Upper lobe of left lung (tissue), 6 donors: ENCODE measurements at regions not wholly inside any gene's neighbourhood (a gene's known extent, or its start where the extent isn't known, plus 50 kb on each side); places are given as distances from the start of the nearest gene placed in this dataset.
"Not testable (repeated sequence)": the region's sequence is repeated elsewhere in the genome, so short reads cannot be mapped to it uniquely, and the experiment has no call there.

Experiments
- ATAC-seq, 2 donors: fragments of 200-7000 bp; cut with Tn5 transposase; one replicate each; pipeline ENCODE4 v1.9.1; 2022; ENCODE audit warnings: mild to moderate bottlenecking in 2 of 2, moderate library complexity in 2 of 2; ENCODE audit not compliant: low FRiP score in 2 of 2
- DNase-seq, 2 donors: peaks; one replicate each; pipeline ENCODE4 v3.0.0-alpha.2; 2019 to 2020
- H3K27ac ChIP-seq, 4 donors: fragments of 200-600 bp; sonication (generic); one replicate each; pipeline ENCODE4 v1.5.1; 2016 to 2019
- H3K27me3 ChIP-seq, 4 donors: fragments of 200-600 bp; sonication (generic); one replicate each; pipeline ENCODE4 v1.5.1; 2017 to 2019
- H3K36me3 ChIP-seq, 4 donors: fragments of 200-600 bp; sonication (generic); one replicate each; pipeline ENCODE4 v1.5.1; 2016 to 2019
- H3K4me1 ChIP-seq, 4 donors: fragments of 200-600 bp; sonication (generic); one replicate each; pipeline ENCODE4 v1.5.1; 2018 to 2019
- H3K4me3 ChIP-seq, 4 donors: fragments of 200-600 bp; sonication (generic); one replicate each; pipeline ENCODE4 v1.5.1; 2017 to 2019; ENCODE audit warnings: mild to moderate bottlenecking in 2 of 4, moderate library complexity in 1 of 4
- H3K9me3 ChIP-seq, 4 donors: fragments of 200-600 bp; sonication (generic); one replicate each; pipeline ENCODE4 v1.5.1; 2018 to 2019
- EP300 ChIP-seq, 4 donors: sonication (generic); formaldehyde crosslinking; IDR thresholded peaks; one replicate each; pipeline ENCODE4 v1.5.1; 2017; ENCODE audit warnings: antibody characterized with exemption in 4 of 4, control low read depth in 2 of 4
- POLR2A ChIP-seq, 4 donors: fragments of 450-650 bp; IDR thresholded peaks; one replicate each; pipeline ENCODE4 v1.5.1; 2016 to 2017; ENCODE audit warnings: antibody characterized with exemption in 4 of 4, mild to moderate bottlenecking in 2 of 4
- POLR2AphosphoS5 ChIP-seq, 2 donors: sonication (generic); formaldehyde crosslinking; IDR thresholded peaks; one replicate each; pipeline ENCODE4 v1.5.1; 2017; ENCODE audit warnings: antibody characterized with exemption in 2 of 2
- WGBS, 2 donors: methylation state at CpG; one replicate each; pipeline ENCODE4 v1.1.5; 2017 to 2018; 5-methylcytosine and 5-hydroxymethylcytosine counted together
- TF ChIP-seq, protein P1 (sequence below), 6 experiments: fragments of 450-650 bp in 4 of 6; fragments of 200-600 bp in 2 of 6; sonication (generic) in 2 of 6; IDR thresholded peaks; one replicate each; pipeline ENCODE4 v1.5.1; 2016 to 2019; ENCODE audit warnings: antibody characterized with exemption in 6 of 6
- donor health status: DM: no; HTN: no; CAD: no; lungs with moderate emphysema.
- donor health status: DM: no; HTN: yes; CAD: no; lungs with severe emphysema.

GRCh38 chr5:27124590-27124989 is 86.2 kb upstream of the CDH9 start:
- DNase-seq = no peak
- WGBS, 2 donors = 21 to 25% methylated on average over 3 of the region's 3 CpGs
- ATAC-seq = no peak

DNA sequence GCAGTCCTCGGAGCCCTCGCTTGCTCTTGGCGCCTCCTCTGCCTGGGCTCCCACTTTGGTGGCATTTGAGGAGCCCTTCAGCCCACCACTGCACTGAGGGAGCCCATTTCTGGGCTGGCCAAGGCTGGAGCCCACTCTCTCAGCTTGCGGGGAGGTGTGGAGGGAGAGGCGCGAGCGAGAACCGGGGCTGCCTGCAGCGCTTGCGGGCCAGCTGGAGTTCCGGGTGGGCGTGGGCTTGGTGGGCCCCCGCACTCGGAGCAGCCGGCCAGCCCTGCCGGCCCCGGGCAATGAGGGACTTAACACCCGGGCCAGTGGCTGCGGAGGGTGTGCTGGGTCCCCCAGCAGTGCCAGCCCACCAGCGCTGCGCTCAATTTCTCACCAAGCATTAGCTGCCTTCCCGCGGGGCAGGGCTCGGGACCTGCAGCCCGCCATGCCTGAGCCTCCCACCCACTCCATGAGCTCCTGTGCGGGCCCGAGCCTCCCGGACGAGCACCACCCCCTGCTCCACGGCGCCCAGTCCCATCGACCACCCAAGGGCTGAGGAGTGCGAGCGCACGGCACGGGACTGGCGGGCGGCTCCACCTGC is 81.4 kb upstream of the CDH9 start:
- H3K4me1 ChIP-seq, H3K27ac ChIP-seq, ATAC-seq, H3K4me3 ChIP-seq, H3K9me3 ChIP-seq, H3K27me3 ChIP-seq, H3K36me3 ChIP-seq: not testable (repeated sequence)
- peak in 1 of 2 donors; percentile 61 for DNase-seq
- 91 to 94% methylated on average over 8 to 37 of the region's 38 CpGs for WGBS, 2 donors

More at GRCh38 chr5:27124590-27124989, 86.2 kb upstream of the CDH9 start:
- TF ChIP-seq POLR2AphosphoS5 (IDR thresholded peaks at IDR 0.05) = no peak
- TF ChIP-seq POLR2A (IDR thresholded peaks at IDR 0.05) = no peak
- TF ChIP-seq EP300 (IDR thresholded peaks at IDR 0.05) = no peak
- TF ChIP-seq, protein P1, sequence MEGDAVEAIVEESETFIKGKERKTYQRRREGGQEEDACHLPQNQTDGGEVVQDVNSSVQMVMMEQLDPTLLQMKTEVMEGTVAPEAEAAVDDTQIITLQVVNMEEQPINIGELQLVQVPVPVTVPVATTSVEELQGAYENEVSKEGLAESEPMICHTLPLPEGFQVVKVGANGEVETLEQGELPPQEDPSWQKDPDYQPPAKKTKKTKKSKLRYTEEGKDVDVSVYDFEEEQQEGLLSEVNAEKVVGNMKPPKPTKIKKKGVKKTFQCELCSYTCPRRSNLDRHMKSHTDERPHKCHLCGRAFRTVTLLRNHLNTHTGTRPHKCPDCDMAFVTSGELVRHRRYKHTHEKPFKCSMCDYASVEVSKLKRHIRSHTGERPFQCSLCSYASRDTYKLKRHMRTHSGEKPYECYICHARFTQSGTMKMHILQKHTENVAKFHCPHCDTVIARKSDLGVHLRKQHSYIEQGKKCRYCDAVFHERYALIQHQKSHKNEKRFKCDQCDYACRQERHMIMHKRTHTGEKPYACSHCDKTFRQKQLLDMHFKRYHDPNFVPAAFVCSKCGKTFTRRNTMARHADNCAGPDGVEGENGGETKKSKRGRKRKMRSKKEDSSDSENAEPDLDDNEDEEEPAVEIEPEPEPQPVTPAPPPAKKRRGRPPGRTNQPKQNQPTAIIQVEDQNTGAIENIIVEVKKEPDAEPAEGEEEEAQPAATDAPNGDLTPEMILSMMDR (IDR thresholded peaks at IDR 0.05) = no peak
- Histone ChIP-seq H3K36me3 (no peaks in the 10 kb centered on the region), H3K9me3 (peaks cover 0 to 7% (median 0%) of the 10 kb centered on the region in 4 donors), H3K4me3 (no peak overlapping the region), H3K27ac (no peak overlapping the region), H3K27me3 (no peaks in the 10 kb centered on the region), H3K4me1 (no peaks in the 10 kb centered on the region)

DNA sequence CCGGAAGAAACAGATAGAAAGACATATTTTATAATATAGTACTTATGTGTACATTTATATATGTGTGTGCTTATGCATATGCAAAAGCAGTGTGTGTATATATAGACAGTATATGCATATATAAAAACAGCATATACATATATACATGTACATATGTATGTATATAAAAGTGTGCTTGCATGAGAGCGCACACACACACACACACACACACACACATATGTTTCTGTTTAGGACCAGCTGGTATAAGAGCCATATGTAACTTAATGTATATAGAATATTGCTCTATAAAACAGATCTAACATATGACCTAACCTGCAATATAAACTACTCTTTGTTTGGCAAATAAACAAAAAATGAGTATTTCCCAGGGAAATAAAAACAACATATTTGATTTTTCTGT is 65.1 kb upstream of the CDH9 start:
- no peak for ATAC-seq
- WGBS, 2 donors = 61 to 63% methylated on average over 2 of the region's 2 CpGs
- H3K27ac ChIP-seq = no peak overlapping the region
- H3K4me3 ChIP-seq = no peak overlapping the region
- no peaks in the 10 kb centered on the region for H3K36me3 ChIP-seq
- no peaks in the 10 kb centered on the region for H3K4me1 ChIP-seq
- DNase-seq = no peak
- no peaks in the 10 kb centered on the region for H3K9me3 ChIP-seq
- TF ChIP-seq, protein P1 (IDR thresholded peaks at IDR 0.05) = no peak
- TF ChIP-seq POLR2A (IDR thresholded peaks at IDR 0.05) (no peak), EP300 (IDR thresholded peaks at IDR 0.05) (no peak), POLR2AphosphoS5 (IDR thresholded peaks at IDR 0.05) (no peak)
- no peaks in the 10 kb centered on the region for H3K27me3 ChIP-seq

DNA sequence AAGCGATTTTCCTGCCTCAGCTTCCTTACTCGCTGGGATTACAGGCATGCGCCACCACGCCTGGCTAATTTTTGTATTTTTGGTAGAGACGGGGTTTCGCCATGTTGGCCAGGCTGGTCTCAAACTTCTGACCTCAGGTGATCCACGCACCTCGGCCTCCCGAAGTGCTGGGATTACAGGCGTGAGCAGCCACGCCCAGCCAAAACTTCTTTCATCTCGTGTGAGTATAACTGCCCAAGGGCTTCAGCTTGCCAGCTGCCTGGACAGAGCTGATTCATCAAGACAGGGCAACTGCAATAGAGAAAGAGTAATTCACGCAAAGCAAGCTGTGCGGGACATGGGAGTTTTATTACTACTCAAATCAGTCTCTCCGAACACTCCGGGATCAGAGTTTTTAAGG is 57.4 kb upstream of the CDH9 start:
- ATAC-seq, H3K27me3 ChIP-seq, DNase-seq, H3K36me3 ChIP-seq, H3K4me1 ChIP-seq, H3K9me3 ChIP-seq, H3K4me3 ChIP-seq, H3K27ac ChIP-seq: not testable (repeated sequence)
- WGBS, 2 donors = 93 to 96% methylated on average over 16 of the region's 16 CpGs

DNA sequence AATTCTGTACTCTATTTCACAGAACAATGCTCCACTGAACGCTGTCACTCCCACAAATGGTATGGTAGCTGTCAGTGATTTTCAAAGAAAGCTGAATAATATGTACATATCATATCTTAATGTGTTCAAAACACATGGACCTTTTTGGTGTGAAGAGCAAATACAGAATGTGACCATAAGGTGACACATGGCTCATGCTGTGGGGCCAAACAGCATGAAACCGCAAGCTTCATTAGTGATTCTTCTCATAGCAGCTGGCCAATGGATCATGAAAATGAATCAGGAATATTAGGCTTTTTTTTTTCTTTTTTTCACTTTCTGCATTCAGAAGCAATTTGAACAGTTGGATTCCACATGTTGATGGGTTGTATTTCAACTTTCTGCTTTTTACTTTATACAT is 54.9 kb upstream of the CDH9 start:
- Histone ChIP-seq H3K4me1 (no peaks in the 10 kb centered on the region), H3K27me3 (no peaks in the 10 kb centered on the region), H3K27ac (no peak overlapping the region), H3K9me3 (no peaks in the 10 kb centered on the region), H3K36me3 (no peaks in the 10 kb centered on the region), H3K4me3 (no peak overlapping the region)
- WGBS, 2 donors = 81 to 87% methylated on average over 2 of the region's 2 CpGs
- no peak for DNase-seq
- TF ChIP-seq POLR2AphosphoS5 (IDR thresholded peaks at IDR 0.05) = no peak
- TF ChIP-seq, protein P1 (IDR thresholded peaks at IDR 0.05) = no peak
- TF ChIP-seq EP300 (IDR thresholded peaks at IDR 0.05) = no peak
- no peak for TF ChIP-seq POLR2A (IDR thresholded peaks at IDR 0.05)
- ATAC-seq = no peak

GRCh38 chr5:27091858-27092257 is 53.5 kb upstream of the CDH9 start:
- H3K4me3 ChIP-seq = no peak overlapping the region
- ATAC-seq = no peak
- no peaks in the 10 kb centered on the region for H3K27me3 ChIP-seq
- WGBS, 2 donors = 70 to 94% methylated on average over 1 of the region's 1 CpG
- H3K27ac ChIP-seq = no peak overlapping the region
- TF ChIP-seq POLR2AphosphoS5 (IDR thresholded peaks at IDR 0.05) (no peak), POLR2A (IDR thresholded peaks at IDR 0.05) (no peak)
- H3K9me3 ChIP-seq = no peaks in the 10 kb centered on the region
- H3K4me1 ChIP-seq = no peaks in the 10 kb centered on the region
- H3K36me3 ChIP-seq = no peaks in the 10 kb centered on the region
- DNase-seq = no peak

DNA sequence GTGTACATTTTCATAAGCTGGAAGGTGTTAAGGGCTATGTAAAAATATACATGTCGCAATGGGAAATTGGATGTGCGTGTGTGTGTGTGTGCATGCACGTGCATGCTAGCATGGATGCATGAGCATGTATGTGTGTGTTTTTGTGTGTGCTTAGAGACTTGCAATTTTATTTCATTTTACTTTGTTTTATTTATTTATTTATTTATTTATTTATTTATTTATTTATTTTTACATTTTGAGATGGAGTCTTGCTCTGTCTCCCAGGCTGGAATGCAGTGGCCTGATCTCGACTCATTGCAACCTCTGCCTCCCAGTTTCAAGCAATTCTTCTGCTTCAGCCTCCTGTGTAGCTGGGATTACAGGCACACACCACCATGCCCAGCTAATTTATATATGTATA is 50.4 kb upstream of the CDH9 start:
- H3K4me3 ChIP-seq, H3K27me3 ChIP-seq: not testable (repeated sequence)
- 88 to 93% methylated on average over 4 of the region's 4 CpGs for WGBS, 2 donors

More for the DNA sequence above, 50.4 kb upstream of the CDH9 start:
- not testable (repeated sequence) for ATAC-seq, H3K36me3 ChIP-seq, H3K27ac ChIP-seq, DNase-seq, H3K9me3 ChIP-seq, H3K4me1 ChIP-seq
